ENCODE measurements at regions not wholly inside any gene's neighbourhood (a gene's known extent, or its start where the extent isn't known, plus 50 kb on each side); places are given as distances from the start of the nearest gene placed in this dataset.

GRCh38 chr10:8556321-8556720 lies 501.8 kb downstream of the GATA3 start:
- DNase-seq (ENCODE audit: low spot score): no peak

DNA sequence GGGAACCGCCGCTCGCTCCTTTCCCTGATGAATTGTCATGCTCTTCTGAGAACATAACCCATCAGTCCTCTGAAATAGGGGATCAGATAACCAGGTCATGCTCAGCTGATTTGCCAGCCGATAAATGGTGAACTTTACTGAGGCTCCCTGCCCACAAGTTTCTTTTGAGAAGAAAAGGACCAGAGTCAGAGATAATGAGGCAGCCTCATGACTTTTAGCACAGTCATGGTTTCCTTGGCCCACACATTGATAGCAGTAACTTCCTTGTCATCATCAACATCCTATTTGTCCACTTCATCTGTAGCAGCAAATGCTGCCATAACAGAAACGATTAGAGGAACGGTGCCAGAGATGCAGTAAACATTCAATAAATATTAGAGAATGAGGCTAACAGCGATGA lies 509.0 kb downstream of the GATA3 start:
- no peak for DNase-seq (ENCODE audit: low spot score)

DNA sequence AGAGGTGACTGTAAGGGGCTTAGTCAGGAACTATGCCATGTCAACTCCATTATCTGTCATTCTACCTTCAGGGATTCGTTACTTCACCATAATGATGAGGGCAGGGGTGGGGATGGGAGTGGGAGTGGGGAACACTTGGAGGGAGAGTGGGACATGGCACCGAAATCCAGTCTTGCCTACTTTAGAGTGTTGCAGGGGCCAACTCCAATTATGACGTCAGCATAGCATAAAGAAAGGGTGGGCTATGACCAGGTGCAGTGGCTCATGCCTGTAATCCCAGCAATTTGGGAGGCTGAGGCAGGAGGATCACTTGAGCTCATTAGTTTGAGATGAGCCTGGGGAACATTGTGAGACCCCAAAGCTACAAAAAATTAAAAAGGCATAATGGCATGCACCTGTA lies 512.2 kb downstream of the GATA3 start:
- no peak for DNase-seq (ENCODE audit: low spot score)

DNA sequence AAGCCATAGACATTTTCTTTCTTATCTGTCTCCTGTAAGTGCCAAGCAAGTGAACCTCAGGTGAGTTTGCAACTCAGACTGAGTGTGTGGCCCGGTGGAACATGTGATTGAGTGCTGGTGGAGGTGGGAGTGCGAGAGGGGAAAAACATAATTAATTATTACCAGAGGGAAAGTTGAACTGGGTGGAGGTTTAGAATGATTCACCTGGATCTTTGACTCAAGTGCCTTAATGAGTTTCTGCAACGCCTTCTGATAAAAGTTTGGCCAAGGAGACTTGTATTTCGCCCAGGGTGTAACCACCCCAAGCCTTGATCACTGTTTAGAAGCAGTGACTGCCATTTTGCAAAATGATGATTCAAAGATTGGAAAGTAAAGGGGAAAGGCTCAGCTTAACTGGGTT lies 513.9 kb downstream of the GATA3 start:
- DNase-seq (ENCODE audit: low spot score): no peak

- no peak for DNase-seq (ENCODE audit: low spot score)
Observed at GRCh38 chr10:8575620-8576019, 521.1 kb downstream of the GATA3 start.

DNA sequence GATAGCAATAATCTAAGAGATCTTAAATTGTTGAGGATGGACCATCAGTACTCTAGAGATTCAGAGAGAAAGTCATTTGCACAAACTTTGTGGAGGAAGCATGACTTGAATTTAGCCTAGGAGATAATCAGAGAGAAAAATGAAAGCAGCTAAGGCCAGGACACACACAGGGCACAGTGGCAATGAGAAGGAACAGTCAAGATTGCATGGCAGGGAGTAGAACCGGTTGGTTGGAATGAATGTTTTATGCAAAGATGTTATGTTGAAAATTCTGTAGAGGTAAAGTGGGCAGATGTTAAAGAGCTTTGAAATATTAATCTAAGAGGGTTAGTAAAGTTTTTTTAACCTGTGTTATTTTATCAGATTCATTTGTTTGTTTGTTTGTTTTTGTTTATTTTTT lies 521.8 kb downstream of the GATA3 start:
- no peak for DNase-seq (ENCODE audit: low spot score)

- DNase-seq (ENCODE audit: low spot score): no peak
Observed at GRCh38 chr10:8576911-8577310, 522.4 kb downstream of the GATA3 start.

DNA sequence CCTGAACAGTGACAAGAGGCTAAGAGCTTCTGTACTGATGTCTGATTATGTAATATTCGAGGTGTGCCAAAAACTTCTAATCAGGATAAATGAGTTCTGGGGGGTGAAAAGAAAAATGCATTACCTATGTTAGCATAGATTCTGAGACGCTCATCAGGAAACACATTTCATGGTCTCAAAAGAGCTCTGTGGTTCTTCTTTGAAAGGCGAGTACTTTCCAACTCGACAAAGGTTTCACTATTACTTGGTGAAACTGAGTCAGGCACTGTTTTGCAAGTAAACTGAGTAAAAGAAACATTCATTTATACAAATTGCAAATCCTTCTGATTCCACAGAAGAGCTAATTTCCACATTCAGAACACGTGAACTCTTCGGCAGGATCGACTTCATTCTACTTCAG lies 523.2 kb downstream of the GATA3 start:
- no peak for DNase-seq (ENCODE audit: low spot score)

DNA sequence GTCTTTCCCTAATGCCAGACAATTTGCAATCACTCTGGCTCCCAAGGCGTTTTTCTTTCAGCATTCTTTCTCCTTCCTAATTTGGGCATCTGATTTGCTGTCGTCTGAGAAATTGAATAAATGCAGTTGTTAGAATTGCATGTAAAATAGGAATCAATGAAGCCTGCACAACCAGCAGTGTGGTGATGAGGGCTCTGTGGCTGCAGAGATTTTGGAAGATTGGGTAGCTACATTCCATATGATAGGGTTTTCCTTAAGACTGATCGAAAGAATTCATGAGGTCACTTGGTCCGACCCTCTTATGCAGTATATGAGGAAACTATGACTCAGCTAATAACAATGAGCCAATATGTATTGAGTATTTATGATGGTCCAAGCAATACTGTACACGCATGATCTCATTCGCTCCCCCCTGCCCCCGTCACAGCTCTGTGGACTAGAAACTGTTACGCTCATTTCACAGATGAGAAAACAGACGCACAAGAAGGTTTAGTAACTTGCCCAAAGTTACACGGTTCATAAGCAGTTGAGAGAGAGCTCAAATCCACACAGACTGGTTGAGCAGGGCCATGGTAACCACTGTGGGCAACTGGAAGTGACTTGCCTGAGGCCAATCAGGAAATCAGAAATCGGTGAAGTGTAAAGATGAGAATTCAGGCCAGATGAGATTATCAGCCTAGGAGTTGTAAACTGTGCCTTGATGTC lies 527.2 kb downstream of the GATA3 start:
- no peak for DNase-seq (ENCODE audit: low spot score)

- no peak for DNase-seq (ENCODE audit: low spot score)
Observed at GRCh38 chr10:8583096-8583495, 528.6 kb downstream of the GATA3 start.

DNA sequence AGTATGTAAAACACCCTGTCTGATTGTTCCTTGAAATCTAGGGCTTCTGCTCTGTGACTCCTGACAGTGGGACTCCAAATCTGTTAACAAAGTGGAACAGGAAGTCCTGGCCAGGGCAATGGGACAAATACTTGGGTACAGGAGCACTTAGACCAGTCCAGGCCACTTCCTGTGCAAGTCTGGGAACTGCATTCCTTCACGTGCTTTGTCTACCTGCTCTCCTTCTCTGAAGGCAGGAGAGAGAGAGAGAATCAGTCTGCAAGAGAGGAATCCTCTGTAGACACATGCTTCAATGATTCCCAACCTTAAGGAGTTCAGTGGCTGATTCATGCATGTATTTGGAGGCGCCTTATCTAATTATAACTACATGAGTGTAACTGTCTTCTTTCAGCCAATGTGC lies 530.2 kb downstream of the GATA3 start:
- no peak for DNase-seq (ENCODE audit: low spot score)

DNA sequence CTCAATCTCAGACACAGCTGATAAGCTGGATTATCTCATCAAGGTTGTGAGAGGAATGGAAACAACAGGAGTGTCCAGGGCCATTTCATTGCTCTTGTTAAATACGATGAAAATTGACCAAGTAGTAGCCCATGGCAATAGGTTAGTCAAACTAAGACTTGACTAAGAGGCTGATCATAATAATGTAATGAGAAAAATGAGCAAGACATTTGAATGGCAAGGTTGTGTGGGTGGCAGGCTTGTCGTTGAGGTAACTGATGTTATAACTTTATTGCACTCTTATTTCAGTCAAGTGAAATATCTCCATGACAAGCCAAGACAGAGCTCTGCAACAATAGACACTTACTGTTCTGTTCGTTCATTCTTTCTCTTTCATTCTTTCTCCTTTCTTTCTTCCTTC lies 532.0 kb downstream of the GATA3 start:
- DNase-seq (ENCODE audit: low spot score): no peak

- DNase-seq (ENCODE audit: low spot score): no peak
Observed at GRCh38 chr10:8588135-8588534, 533.6 kb downstream of the GATA3 start.

DNA sequence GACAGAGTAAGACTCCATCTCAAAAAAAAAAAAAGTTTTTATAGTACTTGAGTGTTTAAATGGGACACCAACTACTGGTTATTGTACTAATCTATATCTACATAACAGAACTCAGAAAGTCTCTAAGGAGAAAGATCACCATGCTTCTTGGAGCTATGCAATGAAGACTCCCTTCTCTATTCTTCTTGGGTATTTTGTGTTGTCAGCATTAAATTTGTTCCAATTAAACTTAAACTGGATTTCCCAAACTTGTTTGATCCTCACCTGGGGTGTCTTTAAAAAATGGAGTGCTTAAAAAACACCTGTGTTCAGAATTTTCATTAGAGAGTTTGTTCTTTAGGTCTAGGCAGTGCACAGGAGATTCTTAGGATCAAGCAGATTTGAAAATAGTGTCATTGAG lies 536.0 kb downstream of the GATA3 start:
- DNase-seq (ENCODE audit: low spot score): no peak

- no peak for DNase-seq (ENCODE audit: low spot score)
Observed at GRCh38 chr10:8591640-8592039, 537.2 kb downstream of the GATA3 start.

DNA sequence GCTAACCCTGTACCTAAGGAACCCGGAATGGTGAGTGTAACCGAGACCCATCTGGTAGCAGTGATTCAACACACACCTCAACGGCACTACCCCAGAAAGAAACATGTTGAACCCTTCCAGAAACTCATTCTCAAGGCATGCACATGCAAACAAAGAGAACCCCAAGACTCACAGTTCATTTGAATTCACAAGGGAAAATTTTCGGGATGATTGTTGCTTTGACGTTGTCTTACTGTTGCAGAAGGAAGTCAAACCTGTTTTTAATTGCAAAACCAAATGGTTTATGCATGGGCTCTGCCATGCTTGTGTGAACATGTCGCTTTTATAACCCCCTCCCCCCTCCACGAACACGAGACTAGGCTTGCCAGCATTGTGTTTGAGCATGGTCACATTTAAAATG lies 539.7 kb downstream of the GATA3 start:
- no peak for DNase-seq (ENCODE audit: low spot score)

DNA sequence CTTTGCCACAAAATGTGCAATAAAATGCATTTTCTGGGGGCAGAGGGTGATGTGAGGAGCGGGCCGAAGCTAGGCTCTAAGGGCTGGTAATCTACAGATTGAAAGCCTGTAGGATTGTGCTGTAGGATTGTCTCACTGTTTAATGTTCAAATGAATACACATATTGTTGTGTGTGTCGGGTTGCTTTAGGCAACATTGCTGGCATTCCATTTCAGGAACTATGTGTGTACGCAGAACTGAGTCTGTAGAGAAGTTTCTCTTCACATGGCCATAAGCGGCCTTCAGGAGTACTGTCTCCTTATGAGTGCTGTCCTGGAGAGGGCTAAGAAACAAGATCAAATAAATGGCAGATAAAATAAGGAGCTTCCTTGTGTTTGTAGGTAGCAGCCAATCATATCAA lies 540.2 kb downstream of the GATA3 start:
- no peak for DNase-seq (ENCODE audit: low spot score)

GRCh38 chr10:8595140-8595539 lies 540.7 kb downstream of the GATA3 start:
- DNase-seq (ENCODE audit: low spot score): no peak

GRCh38 chr10:8596929-8597472 lies 542.5 kb downstream of the GATA3 start:
- no peak for DNase-seq (ENCODE audit: low spot score)

DNA sequence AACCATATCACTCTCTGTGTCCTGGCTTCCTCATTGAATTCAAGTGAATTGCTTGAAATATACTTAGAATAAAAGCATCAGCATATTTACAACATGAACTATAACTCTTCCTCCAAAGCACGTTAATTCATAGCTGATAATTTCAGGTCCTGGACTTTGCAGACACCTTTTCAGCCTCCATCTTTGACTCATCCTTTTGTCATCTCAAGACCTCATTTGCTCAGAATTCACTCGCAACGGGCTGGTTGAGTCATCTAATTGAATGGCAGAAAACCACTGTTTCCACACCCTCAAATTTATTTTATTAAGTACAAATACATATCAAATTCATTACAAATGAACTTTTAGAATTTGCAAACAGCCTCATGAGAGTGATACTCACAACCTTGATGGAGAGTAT lies 545.7 kb downstream of the GATA3 start:
- no peak for DNase-seq (ENCODE audit: low spot score)

DNA sequence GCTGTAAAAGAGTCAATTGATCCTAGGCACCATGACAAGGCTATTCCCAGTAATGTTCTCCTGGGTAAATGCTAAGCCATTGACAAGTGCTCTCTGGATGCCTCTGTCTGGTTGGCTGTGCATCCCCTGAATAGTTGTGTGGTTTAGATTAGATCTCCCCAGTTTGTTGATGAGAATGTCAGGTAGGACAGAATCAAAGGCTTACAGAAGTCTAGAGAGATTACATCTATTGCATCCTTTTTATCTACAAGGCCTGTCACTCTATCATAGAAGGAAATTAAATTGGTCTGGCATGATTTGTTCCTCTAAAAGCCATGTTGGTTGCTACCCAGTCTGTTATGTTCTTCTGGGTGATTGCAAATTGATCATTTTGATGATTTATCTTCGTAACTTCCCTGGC lies 548.3 kb downstream of the GATA3 start:
- DNase-seq (ENCODE audit: low spot score): no peak

DNA sequence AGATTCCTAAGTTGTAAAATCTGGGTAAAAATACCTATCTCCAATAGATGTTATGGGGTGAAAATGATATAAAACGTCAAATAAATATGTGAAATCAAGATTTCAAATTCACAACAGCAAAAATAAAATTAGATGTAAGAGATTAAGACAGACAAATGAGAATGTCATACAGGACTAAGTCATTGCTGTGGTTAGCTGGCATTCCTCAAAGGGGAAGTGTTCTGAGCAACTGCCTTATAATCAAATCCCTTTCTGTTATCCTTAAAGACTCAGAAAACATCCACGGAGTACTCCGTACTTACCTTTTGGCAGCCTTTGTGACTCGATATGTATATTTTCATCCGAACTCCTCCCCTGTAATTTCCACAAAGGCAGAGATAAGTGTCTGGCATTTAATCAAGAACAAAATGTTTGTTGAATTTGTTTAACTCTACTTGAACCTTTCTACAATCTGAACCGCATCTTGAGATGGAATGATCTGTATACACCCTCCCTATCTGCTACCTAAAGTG lies 559.6 kb downstream of the GATA3 start:
- no peak for DNase-seq (ENCODE audit: low spot score)

DNA sequence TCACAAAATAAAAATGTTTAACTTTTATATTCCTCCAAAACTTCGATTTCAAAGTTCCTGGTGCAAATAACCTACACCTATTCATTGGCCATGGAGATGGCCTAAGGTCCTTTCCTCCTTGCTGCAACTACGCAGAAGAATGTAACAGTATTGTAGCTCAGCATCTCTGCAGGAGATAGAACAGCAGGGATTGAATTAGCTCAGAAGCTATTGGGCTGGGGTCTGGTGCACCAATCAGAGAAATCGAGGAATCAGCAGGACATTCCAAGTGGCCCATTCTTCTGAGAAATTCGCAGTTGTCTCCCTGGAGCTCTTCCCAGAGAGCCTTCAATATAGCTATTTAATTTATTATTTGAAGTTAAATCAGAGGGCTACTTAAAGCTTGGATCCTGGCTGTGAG lies 560.6 kb downstream of the GATA3 start:
- DNase-seq (ENCODE audit: low spot score): no peak

DNA sequence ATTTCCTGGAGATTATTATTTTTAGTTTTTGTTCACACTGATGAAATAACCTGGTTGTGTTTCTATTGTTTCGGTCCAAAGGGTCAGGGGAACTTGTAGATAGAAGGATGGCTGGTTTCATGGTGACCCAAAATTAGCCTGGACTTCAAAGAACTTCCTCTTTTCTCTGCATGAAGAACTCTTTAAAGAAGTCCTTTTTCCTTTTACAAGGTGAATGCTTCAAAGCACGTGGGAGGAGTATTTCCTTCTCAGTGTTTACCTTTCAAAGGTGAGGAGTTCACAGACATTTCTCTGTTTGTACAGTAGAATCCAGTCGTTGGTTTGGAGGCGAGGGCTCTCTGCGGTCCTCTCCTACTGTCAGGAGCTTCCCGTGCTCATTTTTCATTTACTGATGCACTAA lies 561.7 kb downstream of the GATA3 start:
- DNase-seq (ENCODE audit: low spot score): no peak

Data from HuH-7 (cell line).